ENCODE measurements at regions not wholly inside any gene's neighbourhood (a gene's known extent, or its start where the extent isn't known, plus 50 kb on each side); places are given as distances from the start of the nearest gene placed in this dataset.

GRCh38 chr2:217714287-217714751, 288.5 kb downstream of the TNS1 start:
- DNase-seq (ENCODE audit: low spot score): no peak
- no peak overlapping the region for H3K27ac Mint-ChIP-seq (ENCODE audit: unreplicated experiment)
- no peak for TF ChIP-seq CTCF (IDR thresholded peaks at IDR 0.05; ENCODE audit: unreplicated experiment)
- H3K4me3 Mint-ChIP-seq (ENCODE audit: unreplicated experiment): no peak overlapping the region
- peaks cover 9% of the 10 kb centered on the region for H3K4me1 Mint-ChIP-seq (ENCODE audit: unreplicated experiment)
- H3K9me3 Mint-ChIP-seq (ENCODE audit: unreplicated experiment): no peaks in the 10 kb centered on the region
- peaks cover 2% of the 10 kb centered on the region for H3K27me3 Mint-ChIP-seq (ENCODE audit: unreplicated experiment)
- H3K36me3 Mint-ChIP-seq (ENCODE audit: low read depth, unreplicated experiment): no peaks in the 10 kb centered on the region

GRCh38 chr2:217713395-217714286, 289.2 kb downstream of the TNS1 start:
- no peak overlapping the region for H3K27ac Mint-ChIP-seq (ENCODE audit: unreplicated experiment)
- H3K27me3 Mint-ChIP-seq (ENCODE audit: unreplicated experiment): peaks cover 2% of the 10 kb centered on the region
- TF ChIP-seq CTCF (IDR thresholded peaks at IDR 0.05; ENCODE audit: unreplicated experiment): peak; percentile 92
- DNase-seq (ENCODE audit: low spot score): peak; percentile 93
- H3K4me3 Mint-ChIP-seq (ENCODE audit: unreplicated experiment): no peak overlapping the region
- peaks cover 9% of the 10 kb centered on the region for H3K4me1 Mint-ChIP-seq (ENCODE audit: unreplicated experiment)
- H3K9me3 Mint-ChIP-seq (ENCODE audit: unreplicated experiment): no peaks in the 10 kb centered on the region
- no peaks in the 10 kb centered on the region for H3K36me3 Mint-ChIP-seq (ENCODE audit: low read depth, unreplicated experiment)

- Mint-ChIP-seq H3K27me3 (ENCODE audit: unreplicated experiment) (peaks cover under 1% of the 10 kb centered on the region), H3K36me3 (ENCODE audit: low read depth, unreplicated experiment) (no peaks in the 10 kb centered on the region), H3K27ac (ENCODE audit: unreplicated experiment) (no peak overlapping the region), H3K4me3 (ENCODE audit: unreplicated experiment) (no peak overlapping the region), H3K9me3 (ENCODE audit: unreplicated experiment) (no peaks in the 10 kb centered on the region), H3K4me1 (ENCODE audit: unreplicated experiment) (peaks cover 9% of the 10 kb centered on the region)
- TF ChIP-seq CTCF (IDR thresholded peaks at IDR 0.05; ENCODE audit: unreplicated experiment): no peak
- no peak for DNase-seq (ENCODE audit: low spot score)
Measured at GRCh38 chr2:217712431-217712830, 290.4 kb downstream of the TNS1 start.

GRCh38 chr2:217711188-217711587, 291.6 kb downstream of the TNS1 start:
- Mint-ChIP-seq H3K36me3 (ENCODE audit: low read depth, unreplicated experiment) (no peaks in the 10 kb centered on the region), H3K27me3 (ENCODE audit: unreplicated experiment) (no peaks in the 10 kb centered on the region), H3K27ac (ENCODE audit: unreplicated experiment) (no peak overlapping the region), H3K4me3 (ENCODE audit: unreplicated experiment) (no peak overlapping the region), H3K9me3 (ENCODE audit: unreplicated experiment) (no peaks in the 10 kb centered on the region), H3K4me1 (ENCODE audit: unreplicated experiment) (peaks cover 14% of the 10 kb centered on the region)
- DNase-seq (ENCODE audit: low spot score): no peak
- no peak for TF ChIP-seq CTCF (IDR thresholded peaks at IDR 0.05; ENCODE audit: unreplicated experiment)

- no peak for TF ChIP-seq CTCF (IDR thresholded peaks at IDR 0.05; ENCODE audit: unreplicated experiment)
- Mint-ChIP-seq H3K4me1 (ENCODE audit: unreplicated experiment) (peaks cover 14% of the 10 kb centered on the region), H3K36me3 (ENCODE audit: low read depth, unreplicated experiment) (no peaks in the 10 kb centered on the region), H3K27me3 (ENCODE audit: unreplicated experiment) (peaks cover 2% of the 10 kb centered on the region), H3K4me3 (ENCODE audit: unreplicated experiment) (no peak overlapping the region), H3K9me3 (ENCODE audit: unreplicated experiment) (no peaks in the 10 kb centered on the region), H3K27ac (ENCODE audit: unreplicated experiment) (no peak overlapping the region)
- no peak for DNase-seq (ENCODE audit: low spot score)
Measured at GRCh38 chr2:217710211-217710765, 292.5 kb downstream of the TNS1 start.
